ENCODE measurements at regions not wholly inside any gene's neighbourhood (a gene's known extent, or its start where the extent isn't known, plus 50 kb on each side); places are given as distances from the start of the nearest gene placed in this dataset.

DNA sequence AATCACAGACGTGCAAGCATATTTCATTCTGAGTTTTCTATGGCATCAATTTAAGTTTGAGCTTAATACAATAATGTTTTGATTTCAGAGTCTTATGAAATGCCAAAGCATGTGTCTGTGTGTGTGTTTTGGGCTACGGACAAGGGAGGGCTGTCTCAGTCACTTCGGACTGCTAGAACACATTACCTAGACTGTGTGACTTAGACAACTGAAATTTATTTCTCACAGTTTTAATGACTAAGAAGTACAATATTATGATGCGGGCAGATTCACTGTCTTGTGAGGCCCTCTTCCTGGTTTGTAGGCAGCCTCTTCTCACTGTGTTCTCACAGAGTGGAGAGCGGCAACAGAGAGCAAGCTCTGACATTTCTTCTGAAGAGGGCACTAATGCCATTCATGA lies 1202.0 kb downstream of the EFNB2 start:
- H3K27ac ChIP-seq (ENCODE audit: low read depth in 1 of 2, low read length in 2 of 2) = peak overlapping the region; percentile 76 to 85
- no peaks in the 10 kb centered on the region for H3K27me3 ChIP-seq (ENCODE audit: control insufficient read depth in 1 of 2, insufficient read depth in 2 of 2, low read length in 1 of 2)
- peaks cover 2 to 11% of the 10 kb centered on the region in 2 donors for H3K4me1 ChIP-seq (ENCODE audit: control insufficient read depth in 1 of 2, insufficient read depth in 2 of 2, low read length in 2 of 2)
- ATAC-seq (ENCODE audit: low FRiP score) (no peak), DNase-seq (no peak)
- WGBS, 2 donors = 22 to 23% methylated on average over 5 of the region's 5 CpGs
- intact Hi-C loops (cut with DNase I) = loop anchor here in 1 of 2 donors (10.0 kb wide), 2 partner anchors 111 to 1191 kb away; no protein-coding TSS in a partner anchor
- H3K9me3 ChIP-seq (ENCODE audit: control insufficient read depth, low read length) = no peaks in the 10 kb centered on the region
- no peak overlapping the region for H3K4me3 ChIP-seq (ENCODE audit: low read length in 2 of 2)
- no peaks in the 10 kb centered on the region for H3K36me3 ChIP-seq (ENCODE audit: control insufficient read depth in 1 of 2, insufficient read depth in 2 of 2, low read length in 1 of 2)

DNA sequence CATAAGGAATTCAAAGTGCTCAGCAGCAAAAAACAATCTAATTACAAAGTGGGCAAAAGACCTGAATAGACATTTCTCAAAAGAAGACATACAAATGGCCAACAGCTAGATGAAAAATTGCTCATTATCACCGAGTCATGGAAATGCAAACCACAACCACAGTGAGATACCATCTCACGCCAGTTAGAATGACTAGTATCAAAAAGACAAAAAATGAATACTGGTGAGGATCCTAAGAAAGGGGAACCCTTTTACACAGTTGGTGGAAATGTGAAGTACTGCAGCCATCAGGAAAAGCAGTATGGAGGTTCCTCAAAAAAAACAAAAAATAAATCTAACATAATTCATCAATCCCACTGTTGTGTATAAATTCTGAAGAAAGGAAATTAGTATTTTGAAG lies 1206.1 kb downstream of the EFNB2 start:
- DNase-seq = no peak
- H3K9me3 ChIP-seq (ENCODE audit: control insufficient read depth, low read length) = no peaks in the 10 kb centered on the region
- no peak overlapping the region for H3K4me3 ChIP-seq (ENCODE audit: low read length in 2 of 2)
- 95 to 96% methylated on average over 2 of the region's 2 CpGs for WGBS, 2 donors
- intact Hi-C loops (cut with DNase I) = no loop called here
- H3K36me3 ChIP-seq (ENCODE audit: control insufficient read depth in 1 of 2, insufficient read depth in 2 of 2, low read length in 1 of 2) = no peaks in the 10 kb centered on the region
- no peaks in the 10 kb centered on the region for H3K27me3 ChIP-seq (ENCODE audit: control insufficient read depth in 1 of 2, insufficient read depth in 2 of 2, low read length in 1 of 2)
- H3K27ac ChIP-seq (ENCODE audit: low read depth in 1 of 2, low read length in 2 of 2) = no peak overlapping the region
- no peak for ATAC-seq (ENCODE audit: low FRiP score)
- peaks cover 2 to 6% of the 10 kb centered on the region in 2 donors for H3K4me1 ChIP-seq (ENCODE audit: control insufficient read depth in 1 of 2, insufficient read depth in 2 of 2, low read length in 2 of 2)

DNA sequence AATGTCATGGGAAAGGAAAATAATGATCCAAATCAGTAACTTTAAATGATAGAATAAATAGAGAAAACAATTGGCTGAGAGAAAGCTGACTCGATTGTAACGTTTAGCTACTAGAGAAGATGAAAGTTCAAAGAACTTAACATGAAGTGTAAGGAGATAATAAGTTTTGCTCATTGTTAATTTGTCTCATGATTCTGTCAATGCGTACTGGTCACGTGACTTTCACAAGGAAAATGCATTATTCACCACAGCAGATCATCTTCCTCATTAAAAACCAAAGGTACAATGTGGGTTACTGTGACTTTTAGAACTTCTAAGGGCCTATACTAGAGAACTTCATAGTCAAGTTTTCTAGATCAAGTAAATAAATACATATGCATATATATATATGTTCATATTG lies 1207.2 kb downstream of the EFNB2 start:
- 97 to 98% methylated on average over 4 of the region's 4 CpGs for WGBS, 2 donors
- Histone ChIP-seq H3K36me3 (ENCODE audit: control insufficient read depth in 1 of 2, insufficient read depth in 2 of 2, low read length in 1 of 2) (no peaks in the 10 kb centered on the region), H3K27me3 (ENCODE audit: control insufficient read depth in 1 of 2, insufficient read depth in 2 of 2, low read length in 1 of 2) (no peaks in the 10 kb centered on the region), H3K27ac (ENCODE audit: low read depth in 1 of 2, low read length in 2 of 2) (no peak overlapping the region), H3K9me3 (ENCODE audit: control insufficient read depth, low read length) (no peaks in the 10 kb centered on the region), H3K4me3 (ENCODE audit: low read length in 2 of 2) (no peak overlapping the region), H3K4me1 (ENCODE audit: control insufficient read depth in 1 of 2, insufficient read depth in 2 of 2, low read length in 2 of 2) (no peaks in the 10 kb centered on the region)
- intact Hi-C loops (cut with DNase I) = no loop called here
- ATAC-seq (ENCODE audit: low FRiP score) = no peak
- no peak for DNase-seq

DNA sequence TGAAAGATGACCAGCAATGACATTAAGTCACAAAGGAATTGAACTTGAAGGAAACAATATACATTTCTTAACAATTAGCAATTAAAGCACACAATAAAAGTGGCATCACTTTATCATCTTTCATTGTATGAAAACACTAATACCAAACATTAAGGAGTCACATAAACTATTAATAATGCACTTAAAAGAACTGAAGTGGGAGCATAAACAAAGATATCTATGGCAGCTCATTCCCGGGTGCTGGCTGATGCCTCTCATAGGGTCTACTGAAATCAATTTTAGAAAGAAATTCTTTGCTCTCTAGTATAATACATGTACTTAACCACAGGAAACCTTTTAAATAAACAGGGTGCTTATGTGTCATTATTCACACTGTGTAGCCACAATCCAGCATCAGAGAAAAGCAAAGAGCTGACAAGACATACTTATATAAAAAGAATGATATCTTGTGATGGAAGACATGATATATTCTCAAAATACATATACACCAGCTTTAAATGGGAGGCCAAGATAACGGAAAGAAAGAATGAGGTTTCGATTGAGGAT lies 1207.8 kb downstream of the EFNB2 start:
- H3K4me3 ChIP-seq (ENCODE audit: low read length in 2 of 2) = no peak overlapping the region
- no peaks in the 10 kb centered on the region for H3K36me3 ChIP-seq (ENCODE audit: control insufficient read depth in 1 of 2, insufficient read depth in 2 of 2, low read length in 1 of 2)
- H3K27me3 ChIP-seq (ENCODE audit: control insufficient read depth in 1 of 2, insufficient read depth in 2 of 2, low read length in 1 of 2) = no peaks in the 10 kb centered on the region
- H3K9me3 ChIP-seq (ENCODE audit: control insufficient read depth, low read length) = no peaks in the 10 kb centered on the region
- WGBS, 2 donors = 75 to 87% methylated on average over 3 of the region's 3 CpGs
- no peaks in the 10 kb centered on the region for H3K4me1 ChIP-seq (ENCODE audit: control insufficient read depth in 1 of 2, insufficient read depth in 2 of 2, low read length in 2 of 2)
- no peak overlapping the region for H3K27ac ChIP-seq (ENCODE audit: low read depth in 1 of 2, low read length in 2 of 2)
- DNase-seq (no peak), ATAC-seq (ENCODE audit: low FRiP score) (no peak)
- intact Hi-C loops (cut with DNase I) = no loop called here

DNA sequence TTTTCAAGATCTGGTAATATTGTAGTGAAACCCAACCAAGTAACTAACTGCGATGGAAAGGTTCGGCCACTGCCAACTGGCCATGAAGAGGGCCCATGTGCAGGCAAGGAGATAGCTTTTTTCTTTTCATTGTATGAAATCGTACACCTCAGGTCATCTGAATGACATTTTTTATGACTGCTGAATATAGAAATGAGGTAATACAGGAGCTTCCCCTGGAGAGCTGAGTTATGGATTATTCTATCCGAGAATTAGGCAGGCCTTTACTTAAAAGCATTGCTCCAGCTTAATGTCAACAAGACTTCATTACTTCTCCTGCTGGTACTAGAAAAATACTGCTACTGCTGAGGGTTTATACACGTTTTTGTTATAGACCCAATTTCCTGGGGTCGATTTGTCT lies 1215.6 kb downstream of the EFNB2 start:
- H3K4me1 ChIP-seq (ENCODE audit: control insufficient read depth in 1 of 2, insufficient read depth in 2 of 2, low read length in 2 of 2) = no peaks in the 10 kb centered on the region
- H3K4me3 ChIP-seq (ENCODE audit: low read length in 2 of 2) = no peak overlapping the region
- no peaks in the 10 kb centered on the region for H3K36me3 ChIP-seq (ENCODE audit: control insufficient read depth in 1 of 2, insufficient read depth in 2 of 2, low read length in 1 of 2)
- DNase-seq (no peak), ATAC-seq (ENCODE audit: low FRiP score) (no peak)
- WGBS, 2 donors = 76 to 91% methylated on average over 6 of the region's 6 CpGs
- intact Hi-C loops (cut with DNase I) = no loop called here
- H3K27me3 ChIP-seq (ENCODE audit: control insufficient read depth in 1 of 2, insufficient read depth in 2 of 2, low read length in 1 of 2) = no peaks in the 10 kb centered on the region
- no peaks in the 10 kb centered on the region for H3K9me3 ChIP-seq (ENCODE audit: control insufficient read depth, low read length)
- H3K27ac ChIP-seq (ENCODE audit: low read depth in 1 of 2, low read length in 2 of 2) = no peak overlapping the region

DNA sequence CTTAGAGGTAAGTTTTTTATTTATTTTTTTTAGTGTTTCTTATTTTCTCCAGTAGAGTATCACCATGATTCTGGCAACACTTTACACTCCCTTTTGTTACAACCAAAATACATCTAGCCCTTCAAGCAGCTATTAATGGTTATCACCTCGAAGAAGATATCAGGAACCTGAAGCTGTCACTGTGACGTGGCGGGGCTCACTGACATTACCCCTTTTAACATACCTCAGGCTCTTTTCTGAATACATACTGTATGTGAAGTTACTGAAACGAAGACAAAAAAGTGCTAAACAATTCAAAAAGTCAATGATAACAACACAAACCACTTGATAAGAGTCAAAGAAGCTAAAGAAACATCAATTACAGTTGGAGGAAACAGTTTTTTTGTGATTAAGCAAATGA lies 1218.7 kb downstream of the EFNB2 start:
- no peak for DNase-seq
- 91 to 92% methylated on average over 4 of the region's 4 CpGs for WGBS, 2 donors
- no peak overlapping the region for H3K4me3 ChIP-seq (ENCODE audit: low read length in 2 of 2)
- no peak overlapping the region for H3K27ac ChIP-seq (ENCODE audit: low read depth in 1 of 2, low read length in 2 of 2)
- H3K9me3 ChIP-seq (ENCODE audit: control insufficient read depth, low read length) = peaks cover 2% of the 10 kb centered on the region
- H3K4me1 ChIP-seq (ENCODE audit: control insufficient read depth in 1 of 2, insufficient read depth in 2 of 2, low read length in 2 of 2) = no peaks in the 10 kb centered on the region
- intact Hi-C loops (cut with DNase I) = no loop called here
- H3K27me3 ChIP-seq (ENCODE audit: control insufficient read depth in 1 of 2, insufficient read depth in 2 of 2, low read length in 1 of 2) = no peaks in the 10 kb centered on the region
- no peak for ATAC-seq (ENCODE audit: low FRiP score)
- no peaks in the 10 kb centered on the region for H3K36me3 ChIP-seq (ENCODE audit: control insufficient read depth in 1 of 2, insufficient read depth in 2 of 2, low read length in 1 of 2)

DNA sequence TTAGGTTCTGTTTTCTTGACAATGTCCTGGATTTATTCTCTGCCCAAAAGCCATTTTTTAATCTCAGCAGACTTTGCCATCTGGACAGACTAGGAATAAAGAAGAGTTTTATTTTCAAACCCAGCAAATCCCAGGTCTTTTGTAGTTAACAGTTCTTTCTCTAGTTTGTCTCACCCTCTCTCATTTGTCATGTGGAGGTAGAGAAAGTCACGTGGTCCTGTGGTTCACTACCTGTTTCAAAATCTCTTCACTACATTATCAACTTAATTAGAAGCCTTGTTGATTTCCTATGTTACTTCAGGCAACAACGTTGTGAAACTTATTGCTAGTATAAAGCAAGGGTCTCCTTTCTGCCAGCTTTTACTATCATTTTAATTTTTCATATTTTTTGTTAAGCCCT lies 1222.6 kb downstream of the EFNB2 start:
- WGBS, 2 donors = 65 to 88% methylated on average over 2 of the region's 2 CpGs

DNA sequence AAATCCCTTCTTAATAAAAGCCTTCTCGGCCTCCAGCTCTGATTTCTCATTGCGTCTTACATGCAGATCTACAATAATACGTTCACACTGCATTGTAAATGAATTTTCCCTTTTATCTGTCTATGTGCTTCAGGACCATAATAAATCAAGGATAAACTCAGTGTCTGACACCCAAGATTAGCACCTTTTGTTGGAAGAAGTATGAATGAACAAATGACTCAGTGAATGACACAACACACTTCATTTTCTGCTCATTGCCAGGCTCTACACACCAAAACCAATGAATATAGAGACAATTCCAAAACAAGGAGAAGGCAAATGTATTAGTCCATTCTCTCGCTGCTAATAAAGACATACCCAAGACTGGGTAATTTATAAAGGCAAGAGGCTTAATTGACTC lies 1224.4 kb downstream of the EFNB2 start:
- H3K27me3 ChIP-seq (ENCODE audit: control insufficient read depth in 1 of 2, insufficient read depth in 2 of 2, low read length in 1 of 2) = no peaks in the 10 kb centered on the region
- 94 to 96% methylated on average over 4 of the region's 4 CpGs for WGBS, 2 donors
- H3K36me3 ChIP-seq (ENCODE audit: control insufficient read depth in 1 of 2, insufficient read depth in 2 of 2, low read length in 1 of 2) = no peaks in the 10 kb centered on the region
- peaks cover 2% of the 10 kb centered on the region for H3K9me3 ChIP-seq (ENCODE audit: control insufficient read depth, low read length)
- H3K4me3 ChIP-seq (ENCODE audit: low read length in 2 of 2) = no peak overlapping the region
- intact Hi-C loops (cut with DNase I) = no loop called here
- DNase-seq (no peak), ATAC-seq (ENCODE audit: low FRiP score) (no peak)
- H3K27ac ChIP-seq (ENCODE audit: low read depth in 1 of 2, low read length in 2 of 2) = no peak overlapping the region
- H3K4me1 ChIP-seq (ENCODE audit: control insufficient read depth in 1 of 2, insufficient read depth in 2 of 2, low read length in 2 of 2) = no peaks in the 10 kb centered on the region

More for the DNA sequence above, 1222.6 kb downstream of the EFNB2 start:
- Histone ChIP-seq H3K27ac (ENCODE audit: low read depth in 1 of 2, low read length in 2 of 2) (no peak overlapping the region), H3K36me3 (ENCODE audit: control insufficient read depth in 1 of 2, insufficient read depth in 2 of 2, low read length in 1 of 2) (no peaks in the 10 kb centered on the region), H3K27me3 (ENCODE audit: control insufficient read depth in 1 of 2, insufficient read depth in 2 of 2, low read length in 1 of 2) (no peaks in the 10 kb centered on the region), H3K4me1 (ENCODE audit: control insufficient read depth in 1 of 2, insufficient read depth in 2 of 2, low read length in 2 of 2) (no peaks in the 10 kb centered on the region), H3K4me3 (ENCODE audit: low read length in 2 of 2) (no peak overlapping the region), H3K9me3 (ENCODE audit: control insufficient read depth, low read length) (peaks cover 2% of the 10 kb centered on the region)
- intact Hi-C loops (cut with DNase I) = no loop called here
- ATAC-seq (ENCODE audit: low FRiP score) = no peak
- no peak for DNase-seq

DNA sequence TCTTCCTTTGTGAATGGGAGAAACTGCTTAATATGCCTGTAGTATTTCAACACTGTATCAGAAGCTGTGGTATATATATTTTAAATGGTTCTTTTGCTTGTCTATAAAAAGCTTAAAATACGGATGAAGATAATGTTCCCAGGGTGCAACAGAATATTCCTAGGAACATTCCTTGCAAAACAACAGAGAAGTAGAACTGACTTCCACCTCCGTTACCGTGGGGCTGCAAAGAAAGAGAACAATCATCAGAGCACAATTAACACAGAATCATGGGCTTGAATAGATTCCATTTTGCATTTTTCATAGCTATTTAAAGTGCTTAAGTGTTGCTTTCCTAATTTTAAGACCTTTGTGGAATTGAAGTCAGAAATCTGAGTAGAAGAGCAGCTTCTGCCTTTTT lies 1227.7 kb downstream of the EFNB2 start:
- no peak for ATAC-seq (ENCODE audit: low FRiP score)
- no peaks in the 10 kb centered on the region for H3K36me3 ChIP-seq (ENCODE audit: control insufficient read depth in 1 of 2, insufficient read depth in 2 of 2, low read length in 1 of 2)
- 82 to 87% methylated on average over 3 of the region's 3 CpGs for WGBS, 2 donors
- intact Hi-C loops (cut with DNase I) = no loop called here
- H3K4me3 ChIP-seq (ENCODE audit: low read length in 2 of 2) = no peak overlapping the region
- no peaks in the 10 kb centered on the region for H3K27me3 ChIP-seq (ENCODE audit: control insufficient read depth in 1 of 2, insufficient read depth in 2 of 2, low read length in 1 of 2)
- peaks cover 2% of the 10 kb centered on the region for H3K9me3 ChIP-seq (ENCODE audit: control insufficient read depth, low read length)
- DNase-seq = no peak
- H3K4me1 ChIP-seq (ENCODE audit: control insufficient read depth in 1 of 2, insufficient read depth in 2 of 2, low read length in 2 of 2) = no peaks in the 10 kb centered on the region
- H3K27ac ChIP-seq (ENCODE audit: low read depth in 1 of 2, low read length in 2 of 2) = no peak overlapping the region

All from aorta (tissue), 5 donors.